ENCODE measurements at regions not wholly inside any gene's neighbourhood (a gene's known extent, or its start where the extent isn't known, plus 50 kb on each side); places are given as distances from the start of the nearest gene placed in this dataset.

- no peak for DNase-seq (ENCODE audit: insufficient read length, low spot score)
- TF ChIP-seq, protein P1, sequence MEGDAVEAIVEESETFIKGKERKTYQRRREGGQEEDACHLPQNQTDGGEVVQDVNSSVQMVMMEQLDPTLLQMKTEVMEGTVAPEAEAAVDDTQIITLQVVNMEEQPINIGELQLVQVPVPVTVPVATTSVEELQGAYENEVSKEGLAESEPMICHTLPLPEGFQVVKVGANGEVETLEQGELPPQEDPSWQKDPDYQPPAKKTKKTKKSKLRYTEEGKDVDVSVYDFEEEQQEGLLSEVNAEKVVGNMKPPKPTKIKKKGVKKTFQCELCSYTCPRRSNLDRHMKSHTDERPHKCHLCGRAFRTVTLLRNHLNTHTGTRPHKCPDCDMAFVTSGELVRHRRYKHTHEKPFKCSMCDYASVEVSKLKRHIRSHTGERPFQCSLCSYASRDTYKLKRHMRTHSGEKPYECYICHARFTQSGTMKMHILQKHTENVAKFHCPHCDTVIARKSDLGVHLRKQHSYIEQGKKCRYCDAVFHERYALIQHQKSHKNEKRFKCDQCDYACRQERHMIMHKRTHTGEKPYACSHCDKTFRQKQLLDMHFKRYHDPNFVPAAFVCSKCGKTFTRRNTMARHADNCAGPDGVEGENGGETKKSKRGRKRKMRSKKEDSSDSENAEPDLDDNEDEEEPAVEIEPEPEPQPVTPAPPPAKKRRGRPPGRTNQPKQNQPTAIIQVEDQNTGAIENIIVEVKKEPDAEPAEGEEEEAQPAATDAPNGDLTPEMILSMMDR (IDR thresholded peaks at IDR 0.05; ENCODE audit: insufficient read depth, missing control alignments): no peak
- FAIRE-seq: no peak
Observed at GRCh38 chr4:145301386-145302080, 121.1 kb upstream of the OTUD4 start.

DNA sequence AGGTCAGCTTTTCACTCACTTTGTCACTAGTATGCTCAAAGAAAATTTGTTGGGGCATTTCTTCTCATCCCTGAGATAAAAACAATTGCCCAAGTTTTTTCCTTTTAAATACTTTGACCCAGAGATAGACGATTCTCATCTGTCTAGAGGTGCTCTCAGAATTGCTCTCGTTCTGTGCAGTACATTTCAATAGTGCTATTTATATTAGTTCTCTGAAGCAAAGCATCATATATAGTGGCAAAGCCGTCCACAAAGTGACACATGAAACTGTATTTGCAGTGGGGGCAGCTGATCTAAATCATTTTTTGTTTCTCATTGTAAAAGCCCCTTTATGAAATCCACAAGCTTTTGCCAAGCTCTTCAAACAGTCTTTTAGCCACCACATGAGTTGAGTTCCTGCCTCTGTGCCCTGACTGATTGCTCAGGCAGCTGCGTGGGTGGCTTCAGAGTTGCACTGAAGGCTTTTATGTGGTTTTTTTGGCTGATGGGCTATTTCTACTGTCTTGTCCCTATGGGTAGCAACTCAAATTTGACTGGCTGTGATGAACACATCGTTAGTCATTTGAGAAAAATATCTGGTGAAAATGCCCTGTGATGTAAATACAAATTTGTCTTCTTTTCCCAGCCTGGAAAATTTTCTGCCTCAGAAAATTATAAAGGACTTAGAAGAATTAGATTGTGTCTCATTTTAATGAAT is 119.1 kb upstream of the OTUD4 start:
- TF ChIP-seq, protein P1 (IDR thresholded peaks at IDR 0.05; ENCODE audit: insufficient read depth, missing control alignments): no peak
- FAIRE-seq (no peak), DNase-seq (ENCODE audit: insufficient read length, low spot score) (no peak)

DNA sequence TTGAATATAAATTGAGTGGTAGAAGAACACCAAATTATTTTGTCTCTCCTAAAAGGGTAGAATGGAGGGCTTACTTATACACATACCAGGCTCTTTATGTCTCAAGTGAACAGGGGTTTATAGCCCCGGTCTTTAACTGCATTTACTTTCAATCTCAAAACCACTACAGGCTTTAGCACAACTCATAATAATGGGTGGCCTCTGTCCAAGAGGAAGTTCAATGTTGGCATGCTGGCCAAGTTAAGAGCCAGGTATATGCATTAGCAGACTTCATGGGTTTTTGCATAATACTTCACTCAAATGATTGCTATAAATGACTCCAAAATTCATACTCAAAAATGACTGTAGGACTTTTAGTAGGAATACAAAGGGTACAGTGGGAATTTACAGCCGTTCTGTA is 118.5 kb upstream of the OTUD4 start:
- DNase-seq (ENCODE audit: insufficient read length, low spot score): no peak
- no peak for FAIRE-seq
- TF ChIP-seq, protein P1 (IDR thresholded peaks at IDR 0.05; ENCODE audit: insufficient read depth, missing control alignments): no peak

DNA sequence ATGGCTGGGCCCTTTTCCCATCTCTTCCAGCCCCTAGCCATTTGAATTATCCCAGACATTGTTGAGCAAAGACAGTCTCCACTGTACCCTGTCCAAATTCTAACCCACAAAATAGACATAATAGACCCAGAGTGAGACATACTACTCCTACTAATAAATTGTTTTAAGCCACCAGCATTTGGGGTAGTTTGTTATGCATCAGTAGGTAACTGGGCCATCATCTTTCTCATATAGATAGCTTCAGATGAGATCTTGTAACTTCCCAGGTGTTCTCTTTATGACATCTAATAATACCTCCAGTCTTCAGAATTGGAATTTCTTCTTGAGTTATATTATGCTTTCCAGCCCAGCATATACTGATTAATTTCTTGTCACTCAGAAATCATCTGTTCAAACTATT is 117.2 kb upstream of the OTUD4 start:
- TF ChIP-seq, protein P1 (IDR thresholded peaks at IDR 0.05; ENCODE audit: insufficient read depth, missing control alignments): no peak
- no peak for FAIRE-seq

GRCh38 chr4:145295547-145295946 is 115.2 kb upstream of the OTUD4 start:
- TF ChIP-seq, protein P1 (IDR thresholded peaks at IDR 0.05; ENCODE audit: insufficient read depth, missing control alignments): no peak
- DNase-seq (ENCODE audit: insufficient read length, low spot score) (no peak), FAIRE-seq (no peak)

More for the DNA sequence above, 117.2 kb upstream of the OTUD4 start:
- DNase-seq (ENCODE audit: insufficient read length, low spot score): no peak

GRCh38 chr4:145295122-145295521 is 114.7 kb upstream of the OTUD4 start:
- FAIRE-seq: no peak
- DNase-seq (ENCODE audit: insufficient read length, low spot score): no peak
- TF ChIP-seq, protein P1 (IDR thresholded peaks at IDR 0.05; ENCODE audit: insufficient read depth, missing control alignments): no peak

DNA sequence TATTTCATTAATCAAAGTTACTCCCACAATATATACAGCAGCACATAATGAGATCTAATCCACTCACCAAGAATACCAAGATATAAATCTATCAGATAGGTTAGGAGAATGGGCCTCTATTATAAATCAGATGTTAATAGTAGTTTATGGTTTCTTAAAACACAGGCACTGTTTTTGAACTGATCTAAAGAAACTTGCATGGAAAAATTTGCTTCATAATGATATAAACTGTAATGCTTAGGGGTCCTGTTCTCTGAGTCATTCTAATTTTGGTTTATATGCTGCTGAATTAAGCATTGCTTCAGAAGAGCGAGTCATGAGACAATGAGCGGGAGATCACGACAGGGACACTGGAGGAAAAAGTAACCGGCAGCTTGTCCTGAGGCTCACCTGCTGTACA is 113.3 kb upstream of the OTUD4 start:
- TF ChIP-seq, protein P1 (IDR thresholded peaks at IDR 0.05; ENCODE audit: insufficient read depth, missing control alignments): no peak
- FAIRE-seq: no peak
- DNase-seq (ENCODE audit: insufficient read length, low spot score): no peak

Measured in D721Med (cell line).